ENCODE measurements at regions not wholly inside any gene's neighbourhood (a gene's known extent, or its start where the extent isn't known, plus 50 kb on each side); places are given as distances from the start of the nearest gene placed in this dataset.

GRCh38 chr16:10317425-10318001, 68.3 kb upstream of the ATF7IP2 start:
- Histone ChIP-seq H3K4me1 (ENCODE audit: control insufficient read depth, insufficient read depth, low read length) (no peaks in the 10 kb centered on the region), H3K9me3 (ENCODE audit: control insufficient read depth, insufficient read depth, low read depth, low read length) (no peaks in the 10 kb centered on the region), H3K36me3 (ENCODE audit: control insufficient read depth in 2 of 2, insufficient read depth in 1 of 2, low read length in 2 of 2) (no peaks in the 10 kb centered on the region), H3K4me3 (ENCODE audit: low read depth, low read length) (no peak overlapping the region), H3K27ac (ENCODE audit: extremely low read depth, low read depth, low read length) (no peak overlapping the region)
- POLR2A ChIA-PET: no interaction called here
- TF ChIP-seq ZSCAN16 (tag by site-specific recombination; IDR thresholded peaks at IDR 0.05): no peak
- 0 out of 2 replicates have a peak, but pooled peaks have one; percentile 1 for TF ChIP-seq ZNF426 (tag by site-specific recombination; IDR thresholded peaks at IDR 0.05)
- CTCF ChIA-PET: interaction anchor here (0.6 to 3.6 kb wide), 3 partner anchors 193 to 1058 kb away, joined by 3 to 26 read pairs (median 3); no protein-coding TSS in a partner anchor

DNA sequence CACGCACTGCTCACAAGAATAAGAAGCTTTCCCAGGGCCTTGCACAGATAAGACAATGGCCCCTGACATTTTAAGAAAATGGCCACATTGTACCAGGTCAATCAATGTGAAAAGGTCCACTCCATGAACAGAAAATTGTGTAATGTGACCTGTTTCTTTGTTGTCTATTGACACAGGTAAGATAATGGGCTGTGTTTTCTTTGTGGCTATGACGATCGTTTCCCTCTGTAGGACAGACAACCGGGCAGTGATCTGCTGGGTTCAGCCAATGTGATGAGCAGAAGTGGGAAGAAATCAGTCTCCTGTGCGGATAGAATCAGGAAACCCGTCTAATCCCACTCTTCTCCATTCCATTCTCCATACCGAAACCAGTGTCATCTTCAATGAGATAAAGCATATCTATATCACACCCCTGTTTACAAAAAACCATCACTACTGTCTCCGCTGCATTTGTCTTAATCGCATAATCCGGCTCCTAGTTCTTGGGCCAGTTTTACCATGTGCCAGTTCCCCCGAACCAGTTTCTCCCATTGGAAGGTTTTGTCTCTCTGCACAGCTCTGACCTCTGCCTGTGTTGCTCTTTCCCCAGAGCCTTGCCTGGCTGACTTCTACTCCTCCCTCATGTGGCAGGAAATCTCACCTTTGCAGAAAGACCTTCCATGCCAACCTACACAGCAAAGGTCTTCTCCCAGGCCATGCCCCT, 66.9 kb upstream of the ATF7IP2 start:
- H3K27ac ChIP-seq (ENCODE audit: extremely low read depth, low read depth, low read length): no peak overlapping the region
- no peaks in the 10 kb centered on the region for H3K36me3 ChIP-seq (ENCODE audit: control insufficient read depth in 2 of 2, insufficient read depth in 1 of 2, low read length in 2 of 2)
- TF ChIP-seq, protein P1, sequence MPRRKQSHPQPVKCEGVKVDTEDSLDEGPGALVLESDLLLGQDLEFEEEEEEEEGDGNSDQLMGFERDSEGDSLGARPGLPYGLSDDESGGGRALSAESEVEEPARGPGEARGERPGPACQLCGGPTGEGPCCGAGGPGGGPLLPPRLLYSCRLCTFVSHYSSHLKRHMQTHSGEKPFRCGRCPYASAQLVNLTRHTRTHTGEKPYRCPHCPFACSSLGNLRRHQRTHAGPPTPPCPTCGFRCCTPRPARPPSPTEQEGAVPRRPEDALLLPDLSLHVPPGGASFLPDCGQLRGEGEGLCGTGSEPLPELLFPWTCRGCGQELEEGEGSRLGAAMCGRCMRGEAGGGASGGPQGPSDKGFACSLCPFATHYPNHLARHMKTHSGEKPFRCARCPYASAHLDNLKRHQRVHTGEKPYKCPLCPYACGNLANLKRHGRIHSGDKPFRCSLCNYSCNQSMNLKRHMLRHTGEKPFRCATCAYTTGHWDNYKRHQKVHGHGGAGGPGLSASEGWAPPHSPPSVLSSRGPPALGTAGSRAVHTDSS (tag by site-specific recombination; IDR thresholded peaks at IDR 0.05): no peak
- TF ChIP-seq TRIM28 (IDR thresholded peaks at IDR 0.05; ENCODE audit: borderline replicate concordance, low read length): no peak
- no peak for TF ChIP-seq GLIS1 (tag by site-specific recombination; IDR thresholded peaks at IDR 0.05)
- TF ChIP-seq ZNF561 (tag by site-specific recombination; IDR thresholded peaks at IDR 0.05; ENCODE audit: borderline replicate concordance): no peak
- TF ChIP-seq ZNF202 (tag by site-specific recombination; IDR thresholded peaks at IDR 0.05; ENCODE audit: borderline replicate concordance): no peak
- no peak for TF ChIP-seq ZNF24 (tag by site-specific recombination; IDR thresholded peaks at IDR 0.05)
- TF ChIP-seq ZNF837 (tag by site-specific recombination; IDR thresholded peaks at IDR 0.05): no peak
- no peak for TF ChIP-seq ZFP37 (tag by site-specific recombination; IDR thresholded peaks at IDR 0.05)
- no peak for TF ChIP-seq MZF1 (tag by site-specific recombination; IDR thresholded peaks at IDR 0.05; ENCODE audit: borderline replicate concordance)
- TF ChIP-seq ZSCAN23 (tag by site-specific recombination; IDR thresholded peaks at IDR 0.05): no peak
- TF ChIP-seq ZNF670 (tag by site-specific recombination; IDR thresholded peaks at IDR 0.05; ENCODE audit: low read depth): no peak
- no peak for TF ChIP-seq ZBTB8A (tag by site-specific recombination; IDR thresholded peaks at IDR 0.05)
- no peak for TF ChIP-seq ZNF214 (tag by site-specific recombination; IDR thresholded peaks at IDR 0.05; ENCODE audit: borderline replicate concordance)
- H3K4me1 ChIP-seq (ENCODE audit: control insufficient read depth, insufficient read depth, low read length): no peaks in the 10 kb centered on the region
- CTCF ChIA-PET: interaction anchor here (0.5 kb wide), 1 partner anchor 125 kb away, joined by 3 read pairs; no protein-coding TSS in a partner anchor
- H3K4me3 ChIP-seq (ENCODE audit: low read depth, low read length): no peak overlapping the region
- H3K9me3 ChIP-seq (ENCODE audit: control insufficient read depth, insufficient read depth, low read depth, low read length): no peaks in the 10 kb centered on the region
- POLR2A ChIA-PET: no interaction called here

DNA sequence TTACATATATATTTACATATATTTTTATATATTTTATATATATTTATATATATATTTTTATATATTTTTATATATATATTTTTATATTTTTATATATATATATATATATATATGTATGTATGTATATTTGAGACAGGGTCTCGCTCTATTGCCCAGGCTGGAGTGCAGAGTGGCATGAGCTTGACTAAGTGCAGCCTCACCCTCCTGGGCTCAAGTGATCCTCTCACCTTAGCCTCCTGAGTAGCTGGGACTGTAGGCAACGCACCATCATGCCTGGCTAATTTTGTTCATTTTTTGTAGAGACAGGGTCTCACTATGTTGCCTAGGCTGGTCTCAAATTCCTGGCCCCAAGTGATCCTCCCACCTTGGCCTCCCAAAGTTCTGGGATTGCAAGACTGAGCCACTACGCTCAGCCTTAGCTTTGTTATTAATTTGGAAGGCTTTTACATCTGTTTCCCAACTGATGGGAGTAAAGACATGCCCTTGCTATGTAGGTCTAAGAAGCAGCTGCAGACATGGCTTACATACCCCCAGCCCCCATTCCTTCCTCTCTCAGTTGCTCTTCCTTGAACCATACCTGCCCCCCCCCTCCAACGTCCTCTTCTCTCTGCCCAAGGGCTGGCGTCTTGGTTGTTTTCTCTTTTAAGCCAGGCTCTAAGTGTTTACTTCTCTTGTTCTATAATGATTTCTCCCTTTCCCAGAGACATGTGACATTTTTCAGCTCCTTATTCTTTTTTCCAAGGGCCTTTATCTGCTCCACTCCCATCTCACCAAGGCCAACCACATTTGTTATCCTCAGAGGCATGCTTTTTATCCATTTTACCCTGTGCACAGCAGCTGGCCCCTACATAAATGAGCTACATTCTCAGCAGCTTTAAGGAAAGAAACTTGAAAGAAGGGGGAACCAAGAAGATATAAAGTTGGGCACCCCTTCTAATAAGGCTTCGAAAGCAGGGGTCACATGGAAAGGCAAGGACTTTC, 64.2 kb upstream of the ATF7IP2 start:
- no peak overlapping the region for H3K27ac ChIP-seq (ENCODE audit: extremely low read depth, low read depth, low read length)
- H3K4me3 ChIP-seq (ENCODE audit: low read depth, low read length): no peak overlapping the region
- CTCF ChIA-PET: interaction anchor here (0.5 to 0.7 kb wide), 3 partner anchors 16 to 395 kb away, joined by 3 read pairs; no protein-coding TSS in a partner anchor
- no peaks in the 10 kb centered on the region for H3K36me3 ChIP-seq (ENCODE audit: control insufficient read depth in 2 of 2, insufficient read depth in 1 of 2, low read length in 2 of 2)
- H3K4me1 ChIP-seq (ENCODE audit: control insufficient read depth, insufficient read depth, low read length): no peaks in the 10 kb centered on the region
- POLR2A ChIA-PET: no interaction called here
- H3K9me3 ChIP-seq (ENCODE audit: control insufficient read depth, insufficient read depth, low read depth, low read length): no peaks in the 10 kb centered on the region
- TF ChIP-seq FEZF1 (tag by site-specific recombination; IDR thresholded peaks at IDR 0.05) (no peak), ZNF324 (tag by site-specific recombination; IDR thresholded peaks at IDR 0.05) (no peak), PRDM6 (tag by site-specific recombination; IDR thresholded peaks at IDR 0.05) (no peak), ZNF692 (tag by site-specific recombination; IDR thresholded peaks at IDR 0.05) (no peak)
- TF ChIP-seq, protein P2, sequence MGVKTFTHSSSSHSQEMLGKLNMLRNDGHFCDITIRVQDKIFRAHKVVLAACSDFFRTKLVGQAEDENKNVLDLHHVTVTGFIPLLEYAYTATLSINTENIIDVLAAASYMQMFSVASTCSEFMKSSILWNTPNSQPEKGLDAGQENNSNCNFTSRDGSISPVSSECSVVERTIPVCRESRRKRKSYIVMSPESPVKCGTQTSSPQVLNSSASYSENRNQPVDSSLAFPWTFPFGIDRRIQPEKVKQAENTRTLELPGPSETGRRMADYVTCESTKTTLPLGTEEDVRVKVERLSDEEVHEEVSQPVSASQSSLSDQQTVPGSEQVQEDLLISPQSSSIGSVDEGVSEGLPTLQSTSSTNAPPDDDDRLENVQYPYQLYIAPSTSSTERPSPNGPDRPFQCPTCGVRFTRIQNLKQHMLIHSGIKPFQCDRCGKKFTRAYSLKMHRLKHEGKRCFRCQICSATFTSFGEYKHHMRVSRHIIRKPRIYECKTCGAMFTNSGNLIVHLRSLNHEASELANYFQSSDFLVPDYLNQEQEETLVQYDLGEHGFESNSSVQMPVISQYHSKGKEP (tag by site-specific recombination; IDR thresholded peaks at IDR 0.05): no peak
- TF ChIP-seq, protein P3, sequence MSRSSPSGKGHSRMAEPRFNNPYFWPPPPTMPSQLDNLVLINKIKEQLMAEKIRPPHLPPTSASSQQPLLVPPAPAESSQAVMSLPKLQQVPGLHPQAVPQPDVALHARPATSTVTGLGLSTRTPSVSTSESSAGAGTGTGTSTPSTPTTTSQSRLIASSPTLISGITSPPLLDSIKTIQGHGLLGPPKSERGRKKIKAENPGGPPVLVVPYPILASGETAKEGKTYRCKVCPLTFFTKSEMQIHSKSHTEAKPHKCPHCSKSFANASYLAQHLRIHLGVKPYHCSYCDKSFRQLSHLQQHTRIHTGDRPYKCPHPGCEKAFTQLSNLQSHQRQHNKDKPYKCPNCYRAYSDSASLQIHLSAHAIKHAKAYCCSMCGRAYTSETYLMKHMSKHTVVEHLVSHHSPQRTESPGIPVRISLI (tag by site-specific recombination; IDR thresholded peaks at IDR 0.05): no peak
